ENCODE measurements at regions not wholly inside any gene's neighbourhood (a gene's known extent, or its start where the extent isn't known, plus 50 kb on each side); places are given as distances from the start of the nearest gene placed in this dataset.

GRCh38 chr5:8306288-8306896 lies 437.4 kb downstream of the MTRR start:
- CTCF ChIA-PET = no interaction called here
- no peak for DNase-seq
- Mint-ChIP-seq H3K27ac (ENCODE audit: unreplicated experiment) (no peak overlapping the region), H3K9me3 (ENCODE audit: low read depth, unreplicated experiment) (peaks cover 32% of the 10 kb centered on the region), H3K27me3 (ENCODE audit: unreplicated experiment) (no peaks in the 10 kb centered on the region), H3K4me3 (ENCODE audit: low read depth, unreplicated experiment) (no peak overlapping the region), H3K36me3 (ENCODE audit: insufficient read depth, unreplicated experiment) (no peaks in the 10 kb centered on the region), H3K4me1 (ENCODE audit: low read depth, unreplicated experiment) (no peaks in the 10 kb centered on the region)
- BruUV-seq (replicated peaks) = no TSS peak
- no peak for TF ChIP-seq CTCF (IDR thresholded peaks at IDR 0.05; ENCODE audit: unreplicated experiment)
- intact Hi-C loops (cut with micrococcal nuclease; ENCODE audit: unreplicated experiment) = no loop called here

GRCh38 chr5:8314965-8315364 lies 446.0 kb downstream of the MTRR start:
- DNase-seq = no peak
- Mint-ChIP-seq H3K9me3 (ENCODE audit: low read depth, unreplicated experiment) (peaks cover 14% of the 10 kb centered on the region), H3K4me1 (ENCODE audit: low read depth, unreplicated experiment) (no peaks in the 10 kb centered on the region), H3K4me3 (ENCODE audit: low read depth, unreplicated experiment) (no peak overlapping the region), H3K27me3 (ENCODE audit: unreplicated experiment) (no peaks in the 10 kb centered on the region), H3K36me3 (ENCODE audit: insufficient read depth, unreplicated experiment) (no peaks in the 10 kb centered on the region), H3K27ac (ENCODE audit: unreplicated experiment) (no peak overlapping the region)
- CTCF ChIA-PET = no interaction called here
- no TSS peak for BruUV-seq (replicated peaks)
- intact Hi-C loops (cut with micrococcal nuclease; ENCODE audit: unreplicated experiment) = no loop called here
- no peak for TF ChIP-seq CTCF (IDR thresholded peaks at IDR 0.05; ENCODE audit: unreplicated experiment)

GRCh38 chr5:8316608-8317280 lies 447.8 kb downstream of the MTRR start:
- intact Hi-C loops (cut with micrococcal nuclease; ENCODE audit: unreplicated experiment) = no loop called here
- Mint-ChIP-seq H3K4me1 (ENCODE audit: low read depth, unreplicated experiment) (no peaks in the 10 kb centered on the region), H3K4me3 (ENCODE audit: low read depth, unreplicated experiment) (no peak overlapping the region), H3K9me3 (ENCODE audit: low read depth, unreplicated experiment) (peaks cover 12% of the 10 kb centered on the region), H3K27me3 (ENCODE audit: unreplicated experiment) (no peaks in the 10 kb centered on the region), H3K36me3 (ENCODE audit: insufficient read depth, unreplicated experiment) (no peaks in the 10 kb centered on the region), H3K27ac (ENCODE audit: unreplicated experiment) (no peak overlapping the region)
- BruUV-seq (replicated peaks) = no TSS peak
- no peak for TF ChIP-seq CTCF (IDR thresholded peaks at IDR 0.05; ENCODE audit: unreplicated experiment)
- CTCF ChIA-PET = no interaction called here
- DNase-seq = no peak

GRCh38 chr5:8317335-8317734 lies 448.4 kb downstream of the MTRR start:
- CTCF ChIA-PET = no interaction called here
- Mint-ChIP-seq H3K36me3 (ENCODE audit: insufficient read depth, unreplicated experiment) (no peaks in the 10 kb centered on the region), H3K4me3 (ENCODE audit: low read depth, unreplicated experiment) (no peak overlapping the region), H3K9me3 (ENCODE audit: low read depth, unreplicated experiment) (peaks cover 12% of the 10 kb centered on the region), H3K27ac (ENCODE audit: unreplicated experiment) (no peak overlapping the region), H3K27me3 (ENCODE audit: unreplicated experiment) (no peaks in the 10 kb centered on the region), H3K4me1 (ENCODE audit: low read depth, unreplicated experiment) (no peaks in the 10 kb centered on the region)
- DNase-seq = no peak
- intact Hi-C loops (cut with micrococcal nuclease; ENCODE audit: unreplicated experiment) = no loop called here
- no peak for TF ChIP-seq CTCF (IDR thresholded peaks at IDR 0.05; ENCODE audit: unreplicated experiment)
- no TSS peak for BruUV-seq (replicated peaks)
